ENCODE measurements at regions not wholly inside any gene's neighbourhood (a gene's known extent, or its start where the extent isn't known, plus 50 kb on each side); places are given as distances from the start of the nearest gene placed in this dataset.

- in situ Hi-C loops (cut with MboI; ENCODE audit: low sequenced_read_pairs): no loop called here
These were observed 257.2 kb downstream of the ETS1 start for GRCh38 chr11:128330203-128330602.

GRCh38 chr11:128328955-128329551, 258.3 kb downstream of the ETS1 start:
- in situ Hi-C loops (cut with MboI; ENCODE audit: low sequenced_read_pairs): no loop called here

GRCh38 chr11:128327274-128327673, 260.1 kb downstream of the ETS1 start:
- in situ Hi-C loops (cut with MboI; ENCODE audit: low sequenced_read_pairs): no loop called here

- in situ Hi-C loops (cut with MboI; ENCODE audit: low sequenced_read_pairs): no loop called here
These were observed 260.6 kb downstream of the ETS1 start for GRCh38 chr11:128326791-128327190.

DNA sequence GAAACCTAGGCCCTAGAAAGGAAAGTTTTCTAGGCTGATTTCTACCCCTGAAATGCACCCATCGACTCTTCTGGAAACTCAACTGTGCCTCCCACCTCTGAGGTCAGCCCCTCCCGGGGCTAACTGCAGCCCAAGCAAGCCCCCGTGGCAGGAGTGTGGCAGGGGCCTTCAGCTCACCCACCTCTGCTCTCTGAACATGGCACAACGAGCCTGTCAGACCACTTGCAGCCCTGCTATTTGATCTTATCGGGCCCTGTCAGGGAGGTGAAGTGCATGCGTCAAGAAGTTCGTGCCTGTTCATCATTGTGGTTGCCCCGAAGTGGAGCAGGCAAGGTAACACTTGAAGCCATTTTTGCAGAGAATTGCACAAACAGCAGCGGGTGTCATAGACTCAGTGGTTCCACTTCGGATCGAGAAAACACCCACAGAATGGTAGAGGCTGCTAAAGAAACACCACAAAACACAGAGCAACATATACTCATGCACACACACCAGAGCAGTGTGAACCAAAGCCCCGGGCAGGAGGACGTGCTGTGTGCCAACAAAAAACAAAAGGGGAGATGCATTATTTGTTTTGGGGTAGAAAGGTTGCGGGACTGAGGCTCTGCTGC, 262.7 kb downstream of the ETS1 start:
- in situ Hi-C loops (cut with MboI; ENCODE audit: low sequenced_read_pairs): no loop called here

GRCh38 chr11:128324051-128324481, 263.3 kb downstream of the ETS1 start:
- in situ Hi-C loops (cut with MboI; ENCODE audit: low sequenced_read_pairs): no loop called here

GRCh38 chr11:128323381-128323780, 264.0 kb downstream of the ETS1 start:
- in situ Hi-C loops (cut with MboI; ENCODE audit: low sequenced_read_pairs): no loop called here

DNA sequence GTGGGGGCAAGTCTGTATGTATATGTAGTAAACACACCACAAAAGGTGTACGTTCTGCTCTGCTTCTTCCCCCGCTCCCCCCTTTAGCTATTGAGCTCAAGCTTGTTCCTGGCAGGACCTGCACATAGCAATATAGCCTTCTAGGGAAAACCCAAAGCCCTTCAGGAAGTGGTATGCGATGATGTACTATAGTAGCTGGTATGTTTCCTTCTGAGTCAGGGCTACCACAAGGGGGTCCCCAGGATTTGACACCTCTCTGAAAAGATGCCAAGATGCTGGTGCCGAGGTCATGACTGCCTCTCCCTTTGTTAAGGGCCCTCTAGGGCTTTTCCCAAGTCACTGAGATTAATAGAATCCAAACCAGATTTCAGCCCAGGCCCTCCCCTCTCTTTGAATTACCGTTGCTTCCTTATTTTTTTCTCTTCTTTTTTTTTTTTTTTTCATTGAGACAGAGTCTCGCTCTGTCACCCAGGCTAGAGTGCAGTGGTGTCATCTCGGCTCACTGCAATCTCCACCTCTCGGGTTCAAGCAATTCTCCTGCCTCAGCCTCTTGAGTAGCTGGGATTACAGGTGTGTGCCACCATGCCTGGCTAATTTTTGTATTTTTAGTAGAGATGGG, 268.4 kb downstream of the ETS1 start:
- in situ Hi-C loops (cut with MboI; ENCODE audit: low sequenced_read_pairs): no loop called here

- in situ Hi-C loops (cut with MboI; ENCODE audit: low sequenced_read_pairs): no loop called here
These were observed 270.7 kb downstream of the ETS1 start for GRCh38 chr11:128316541-128317227.

- in situ Hi-C loops (cut with MboI; ENCODE audit: low sequenced_read_pairs): no loop called here
These were observed 271.4 kb downstream of the ETS1 start for GRCh38 chr11:128315933-128316332.

- in situ Hi-C loops (cut with MboI; ENCODE audit: low sequenced_read_pairs): no loop called here
These were observed 273.4 kb downstream of the ETS1 start for GRCh38 chr11:128313931-128314330.

GRCh38 chr11:128311742-128312719, 275.3 kb downstream of the ETS1 start:
- in situ Hi-C loops (cut with MboI; ENCODE audit: low sequenced_read_pairs): no loop called here

- in situ Hi-C loops (cut with MboI; ENCODE audit: low sequenced_read_pairs): no loop called here
These were observed 276.5 kb downstream of the ETS1 start for GRCh38 chr11:128310676-128311445.

GRCh38 chr11:128310005-128310404, 277.4 kb downstream of the ETS1 start:
- in situ Hi-C loops (cut with MboI; ENCODE audit: low sequenced_read_pairs): no loop called here

- in situ Hi-C loops (cut with MboI; ENCODE audit: low sequenced_read_pairs): no loop called here
These were observed 278.6 kb downstream of the ETS1 start for GRCh38 chr11:128308794-128309193.

DNA sequence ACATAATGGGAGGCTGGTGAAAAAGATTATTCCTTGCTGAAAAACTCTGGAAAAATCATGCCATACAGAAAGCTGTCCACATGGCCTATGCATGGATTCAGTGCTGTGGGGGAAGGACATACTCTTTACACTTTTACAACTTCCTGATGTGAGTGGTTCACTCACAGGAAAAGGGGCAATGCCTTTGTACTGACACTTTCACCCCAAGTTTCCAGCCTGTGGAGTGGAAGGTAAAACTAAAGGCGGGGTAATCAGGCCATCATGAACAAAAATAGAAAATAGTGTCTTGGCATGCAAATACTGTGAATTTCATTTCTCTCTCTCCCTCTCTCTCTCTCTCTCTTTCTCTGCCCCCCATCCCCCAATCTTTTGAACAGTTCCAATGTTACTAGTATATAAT, 281.8 kb downstream of the ETS1 start:
- in situ Hi-C loops (cut with MboI; ENCODE audit: low sequenced_read_pairs): no loop called here

DNA sequence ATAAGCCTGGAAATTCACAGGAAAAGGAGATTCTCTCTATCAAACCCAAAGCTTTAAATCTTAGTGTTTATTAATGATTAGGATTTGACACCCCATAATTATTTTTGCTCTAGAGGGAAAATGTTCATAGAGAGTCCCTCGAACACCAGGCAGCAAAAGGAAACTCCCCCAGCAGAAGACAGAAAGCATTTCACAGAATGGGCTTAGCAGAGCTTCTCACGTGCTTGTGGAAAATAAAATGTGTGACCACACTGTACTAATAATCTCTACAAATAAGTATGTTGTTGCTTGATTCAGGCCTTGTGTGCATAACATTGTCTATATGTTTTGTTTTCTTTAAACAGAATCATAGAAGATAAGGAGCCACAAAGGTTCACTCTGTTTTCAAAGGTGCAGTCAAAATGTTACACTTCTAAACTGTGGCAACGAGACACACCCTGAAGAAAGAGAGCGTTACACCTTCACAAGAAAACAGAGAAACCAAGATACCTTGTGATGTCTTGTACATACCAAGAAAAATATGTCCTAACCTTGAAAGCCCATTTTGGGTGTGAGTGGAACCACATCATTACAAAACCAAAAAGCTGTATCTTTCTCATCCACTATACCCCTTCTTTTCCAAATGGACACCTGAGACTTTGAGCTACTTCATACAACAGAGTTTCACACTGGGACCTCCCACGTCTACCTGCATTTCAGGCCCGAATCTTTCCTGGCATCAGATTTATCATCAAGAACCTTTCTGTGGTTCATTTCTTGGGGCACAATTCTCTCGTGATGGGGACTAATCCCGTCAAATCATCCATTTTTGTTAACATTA, 282.5 kb downstream of the ETS1 start:
- in situ Hi-C loops (cut with MboI; ENCODE audit: low sequenced_read_pairs): no loop called here

GRCh38 chr11:128304116-128304515, 283.2 kb downstream of the ETS1 start:
- in situ Hi-C loops (cut with MboI; ENCODE audit: low sequenced_read_pairs): no loop called here

DNA sequence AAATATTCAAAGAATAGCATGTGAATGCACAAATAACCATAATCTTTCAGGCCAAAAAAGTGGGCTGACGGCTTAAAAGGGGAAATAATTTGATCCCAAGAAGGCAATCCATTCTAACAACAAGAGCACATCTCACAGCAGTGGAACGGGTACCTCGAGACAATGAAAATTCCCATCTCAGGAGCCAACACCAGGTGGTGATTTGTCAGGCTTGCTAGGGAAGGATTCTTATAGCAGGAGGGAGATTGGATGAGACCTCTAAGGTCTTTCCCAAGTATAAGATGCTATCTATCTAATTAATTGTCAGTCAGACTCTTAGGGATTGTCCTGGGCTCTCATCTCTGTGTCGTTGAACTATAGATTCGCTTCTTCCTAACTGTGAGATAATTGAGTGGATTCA, 284.0 kb downstream of the ETS1 start:
- in situ Hi-C loops (cut with MboI; ENCODE audit: low sequenced_read_pairs): no loop called here

Data from HL-60/S4 (cell line).